ENCODE measurements at regions not wholly inside any gene's neighbourhood (a gene's known extent, or its start where the extent isn't known, plus 50 kb on each side); places are given as distances from the start of the nearest gene placed in this dataset.

DNA sequence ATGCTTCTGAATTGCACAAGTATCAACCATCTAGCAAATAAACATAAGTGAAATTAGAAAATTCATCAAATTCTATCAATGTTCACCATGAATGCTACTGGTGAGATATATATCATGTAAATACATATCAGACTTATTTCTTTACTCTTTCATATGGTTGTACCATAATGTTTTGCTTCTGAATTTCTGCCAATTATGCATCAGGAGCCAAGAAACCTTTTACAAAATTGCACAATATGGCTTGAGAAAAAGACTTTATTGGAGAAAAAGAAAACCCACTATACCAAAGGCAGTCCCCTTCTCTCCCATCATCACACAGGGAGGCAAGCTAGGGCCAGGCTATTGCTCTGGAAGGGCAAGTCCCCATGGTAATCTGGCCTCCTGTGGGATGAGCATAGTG is 402.6 kb downstream of the C6orf118 start:
- no peak for DNase-seq
- Mint-ChIP-seq H3K4me1 (no peaks in the 10 kb centered on the region), H3K27ac (no peak overlapping the region), H3K27me3 (no peaks in the 10 kb centered on the region), H3K9me3 (no peaks in the 10 kb centered on the region), H3K4me3 (no peak overlapping the region)
- no peak for ATAC-seq

DNA sequence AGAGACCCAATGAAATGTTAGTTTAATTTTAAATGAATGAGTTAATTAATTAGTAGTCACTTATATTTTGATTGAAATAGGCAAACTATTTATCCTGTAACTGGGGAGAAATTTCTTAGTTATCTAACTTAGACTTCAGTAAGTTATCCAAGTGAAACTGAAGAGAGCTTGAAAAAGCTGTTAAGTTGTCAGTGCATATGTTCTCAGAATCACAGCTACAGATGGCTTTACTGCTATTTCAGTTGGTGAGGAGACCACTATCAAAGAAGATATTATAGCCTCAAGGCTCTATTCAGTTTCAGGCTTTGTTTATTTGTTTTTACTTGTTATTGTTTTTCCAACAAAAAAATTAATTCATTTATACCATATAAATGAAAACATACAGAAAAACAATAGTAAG is 404.1 kb downstream of the C6orf118 start:
- no peak overlapping the region for H3K27ac Mint-ChIP-seq
- H3K4me1 Mint-ChIP-seq, result no peaks in the 10 kb centered on the region
- no peak overlapping the region for H3K4me3 Mint-ChIP-seq
- ATAC-seq (no peak), DNase-seq (no peak)
- H3K9me3 Mint-ChIP-seq, result no peaks in the 10 kb centered on the region
- H3K27me3 Mint-ChIP-seq, result no peaks in the 10 kb centered on the region

DNA sequence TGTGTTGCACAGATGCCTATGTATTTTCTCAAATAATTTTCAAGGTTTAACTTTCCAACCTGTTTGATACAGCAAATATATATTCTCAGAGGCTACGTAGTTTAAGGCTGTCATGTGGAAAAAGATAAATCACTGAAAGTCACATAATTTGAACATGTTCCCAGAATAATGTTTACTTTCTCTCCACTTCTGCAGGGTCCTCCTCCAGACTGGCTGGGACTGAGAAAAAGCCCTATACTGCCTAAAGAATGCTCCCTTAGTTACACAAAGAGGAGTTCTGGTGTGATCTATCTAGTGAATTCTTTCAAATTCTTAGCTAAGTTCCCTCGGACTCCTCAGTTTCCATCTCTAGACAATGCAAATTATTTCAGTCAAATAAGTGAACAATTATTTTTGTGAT is 411.0 kb downstream of the C6orf118 start:
- H3K27me3 Mint-ChIP-seq, result no peaks in the 10 kb centered on the region
- ATAC-seq (no peak), DNase-seq (no peak)
- H3K4me3 Mint-ChIP-seq, result no peak overlapping the region
- peaks cover 20 to 22% of the 10 kb centered on the region in 2 donors for H3K9me3 Mint-ChIP-seq
- H3K4me1 Mint-ChIP-seq, result no peaks in the 10 kb centered on the region
- no peak overlapping the region for H3K27ac Mint-ChIP-seq

DNA sequence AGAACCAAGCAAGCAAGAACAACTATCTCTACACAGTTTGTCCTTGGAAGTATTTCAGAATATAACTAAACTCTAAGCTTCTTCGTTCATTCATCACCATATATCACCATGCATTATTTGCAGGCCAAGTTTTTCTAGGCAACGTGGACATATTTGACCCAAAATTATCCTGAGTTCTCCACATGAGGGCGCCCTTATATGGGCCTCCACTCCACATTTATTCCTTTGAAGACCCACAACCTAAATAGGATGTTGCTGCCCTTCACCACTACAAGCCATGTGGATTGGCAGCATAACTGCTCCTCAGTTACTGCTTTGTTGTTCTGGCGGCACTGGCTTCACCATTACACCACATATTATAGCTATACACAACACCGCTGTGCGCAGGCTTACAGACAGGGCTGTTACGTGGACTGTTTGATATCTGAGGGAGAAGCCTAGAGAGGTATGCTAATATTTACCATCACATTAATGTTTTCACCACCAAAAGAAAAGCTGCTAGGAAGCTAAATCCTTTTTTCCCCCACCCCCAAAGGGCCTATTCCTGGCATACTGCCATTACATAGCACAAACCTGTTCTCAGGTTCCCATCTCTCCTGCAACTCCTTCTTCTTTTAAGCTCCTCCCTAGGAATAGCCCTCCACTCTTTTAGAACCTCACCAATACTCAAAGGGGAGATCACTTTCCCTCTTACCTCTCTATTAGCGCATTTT is 411.7 kb downstream of the C6orf118 start:
- Mint-ChIP-seq H3K27ac (no peak overlapping the region), H3K4me3 (no peak overlapping the region), H3K27me3 (no peaks in the 10 kb centered on the region), H3K9me3 (peaks cover 20 to 22% of the 10 kb centered on the region in 2 donors), H3K4me1 (no peaks in the 10 kb centered on the region)
- ATAC-seq, result no peak
- no peak for DNase-seq

DNA sequence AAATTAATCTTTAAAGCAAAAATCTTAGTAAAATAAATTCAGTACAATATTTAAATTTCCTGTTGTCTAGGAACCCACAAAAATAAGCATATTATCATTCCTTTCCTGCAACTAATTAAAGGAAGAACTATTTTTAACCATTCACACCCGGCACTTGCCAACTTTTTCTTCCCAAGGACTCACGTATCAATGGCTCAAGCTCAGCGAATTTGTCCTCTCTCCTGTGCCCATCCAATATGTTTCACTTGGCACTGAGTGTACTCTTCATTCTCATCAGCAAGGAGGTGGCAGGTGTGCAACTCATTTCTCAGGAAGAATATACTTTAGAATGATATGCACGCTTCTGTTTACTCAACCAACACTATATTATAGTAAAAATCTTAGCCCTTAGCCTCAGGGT is 419.4 kb downstream of the C6orf118 start:
- ATAC-seq, result no peak
- no peak for DNase-seq
- H3K4me3 Mint-ChIP-seq, result no peak overlapping the region
- no peaks in the 10 kb centered on the region for H3K4me1 Mint-ChIP-seq
- H3K27ac Mint-ChIP-seq, result no peak overlapping the region
- no peaks in the 10 kb centered on the region for H3K27me3 Mint-ChIP-seq
- peaks cover 2 to 9% of the 10 kb centered on the region in 2 donors for H3K9me3 Mint-ChIP-seq

DNA sequence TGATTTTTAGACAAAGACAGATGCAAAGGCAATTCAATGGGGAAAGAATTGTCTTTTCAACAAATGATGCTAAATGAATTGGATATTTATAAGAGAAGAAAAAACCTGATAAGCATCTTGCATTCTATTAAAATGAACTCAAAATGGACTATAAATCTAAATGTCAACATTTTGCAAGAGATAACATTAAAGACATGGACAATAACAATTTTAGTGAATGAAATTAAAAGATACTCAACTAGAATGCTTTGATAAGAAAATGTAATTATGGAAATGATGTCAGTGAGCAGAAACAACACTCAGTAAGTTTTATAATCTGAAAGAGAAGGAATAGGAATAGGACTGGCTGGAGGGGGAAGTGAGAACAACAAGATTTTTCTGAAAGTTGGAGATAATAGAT is 421.7 kb downstream of the C6orf118 start:
- H3K27me3 Mint-ChIP-seq, result no peaks in the 10 kb centered on the region
- no peak for ATAC-seq

DNA sequence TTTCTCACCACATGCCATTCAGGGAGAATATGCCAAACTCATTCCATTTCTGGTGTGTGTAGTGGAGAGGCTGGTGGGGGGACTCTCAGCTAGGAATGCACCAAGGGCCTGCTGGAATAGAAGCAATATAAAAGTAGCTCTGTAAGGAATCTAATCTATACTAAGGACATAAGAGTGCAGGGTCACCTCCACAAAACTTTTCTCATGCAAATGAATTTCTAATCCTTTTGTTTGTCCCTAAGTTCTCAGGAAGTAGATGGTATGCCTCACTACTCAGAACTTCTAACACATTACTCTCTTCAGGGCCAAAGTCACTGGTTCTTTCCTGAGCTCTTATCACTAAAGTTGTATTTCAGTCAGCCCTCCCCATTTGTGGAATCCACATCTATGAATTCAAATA is 427.2 kb downstream of the C6orf118 start:
- H3K4me3 Mint-ChIP-seq, result no peak overlapping the region
- no peaks in the 10 kb centered on the region for H3K4me1 Mint-ChIP-seq
- ATAC-seq (no peak), DNase-seq (no peak)
- no peak overlapping the region for H3K27ac Mint-ChIP-seq
- peaks cover 0 to 4% of the 10 kb centered on the region in 2 donors for H3K9me3 Mint-ChIP-seq
- no peaks in the 10 kb centered on the region for H3K27me3 Mint-ChIP-seq

More for the DNA sequence above, 421.7 kb downstream of the C6orf118 start:
- DNase-seq, result no peak
- peaks cover 0 to 8% of the 10 kb centered on the region in 2 donors for H3K9me3 Mint-ChIP-seq
- H3K27ac Mint-ChIP-seq, result no peak overlapping the region
- no peak overlapping the region for H3K4me3 Mint-ChIP-seq
- H3K4me1 Mint-ChIP-seq, result no peaks in the 10 kb centered on the region

DNA sequence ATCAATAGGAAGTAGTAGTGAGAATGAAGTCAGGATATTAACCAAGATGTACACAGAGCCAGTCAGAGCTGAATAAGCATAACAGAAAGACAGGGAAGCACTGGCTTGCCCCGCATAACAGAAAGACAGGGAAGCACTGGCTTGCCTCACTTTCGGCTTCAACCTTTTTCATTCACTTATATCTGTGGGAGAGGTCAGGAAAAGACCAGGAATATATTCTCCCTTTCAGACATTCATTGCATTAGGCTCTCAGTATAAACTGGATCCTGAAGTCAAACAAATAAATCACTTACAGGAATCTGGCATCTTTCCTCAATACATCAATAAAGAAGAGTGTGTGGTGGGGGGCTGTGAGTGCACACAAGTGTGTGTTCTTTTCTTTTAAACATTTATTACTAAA is 437.6 kb downstream of the C6orf118 start:
- DNase-seq (no peak), ATAC-seq (no peak)
- no peak overlapping the region for H3K27ac Mint-ChIP-seq
- H3K27me3 Mint-ChIP-seq, result no peaks in the 10 kb centered on the region
- H3K9me3 Mint-ChIP-seq, result peaks cover 4 to 30% of the 10 kb centered on the region in 2 donors
- no peak overlapping the region for H3K4me3 Mint-ChIP-seq
- no peaks in the 10 kb centered on the region for H3K4me1 Mint-ChIP-seq

DNA sequence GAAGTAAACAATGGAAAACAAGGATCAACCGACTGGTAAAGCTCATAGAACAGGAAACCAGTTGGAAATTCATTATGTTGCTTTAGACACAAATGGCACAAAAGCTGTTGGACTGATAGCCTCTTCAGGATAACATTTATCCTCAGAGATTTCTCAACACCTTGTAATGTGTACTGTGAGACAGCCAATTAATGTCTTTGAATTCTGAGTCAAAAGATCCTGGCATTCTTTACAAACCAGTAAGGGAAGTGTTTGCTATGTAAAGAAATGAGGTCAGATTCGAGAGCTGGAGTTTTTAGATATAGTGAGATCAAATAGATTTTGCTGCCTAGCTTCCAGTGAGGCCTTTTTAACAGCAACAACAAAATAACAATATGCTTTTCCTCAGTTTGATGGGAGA is 439.2 kb downstream of the C6orf118 start:
- ATAC-seq (no peak), DNase-seq (no peak)
- Mint-ChIP-seq H3K4me1 (no peaks in the 10 kb centered on the region), H3K9me3 (peaks cover 4 to 30% of the 10 kb centered on the region in 2 donors), H3K4me3 (no peak overlapping the region), H3K27me3 (no peaks in the 10 kb centered on the region), H3K27ac (no peak overlapping the region)

DNA sequence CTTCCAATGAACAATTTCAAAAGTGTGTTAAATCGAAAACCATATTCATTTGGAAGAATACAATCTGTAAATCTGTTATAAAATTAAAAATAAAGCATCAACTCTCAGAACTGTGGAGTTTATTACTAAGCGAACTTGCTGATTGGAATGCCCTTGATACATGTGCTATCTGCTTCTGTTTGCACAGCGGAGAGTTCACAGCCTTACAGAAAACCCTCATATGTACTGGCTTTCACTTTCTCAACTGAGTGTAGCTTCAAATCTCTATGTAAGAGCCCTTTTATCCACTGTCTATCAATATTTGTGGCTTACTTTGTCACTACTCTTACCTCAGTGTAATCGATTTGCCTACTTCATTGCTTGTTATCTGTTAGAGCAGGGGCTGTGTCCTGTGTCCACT is 447.4 kb downstream of the C6orf118 start:
- Mint-ChIP-seq H3K9me3 (peaks cover 8 to 16% of the 10 kb centered on the region in 2 donors), H3K27ac (no peak overlapping the region), H3K27me3 (no peaks in the 10 kb centered on the region), H3K4me1 (no peaks in the 10 kb centered on the region), H3K4me3 (no peak overlapping the region)
- ATAC-seq (no peak), DNase-seq (no peak)

DNA sequence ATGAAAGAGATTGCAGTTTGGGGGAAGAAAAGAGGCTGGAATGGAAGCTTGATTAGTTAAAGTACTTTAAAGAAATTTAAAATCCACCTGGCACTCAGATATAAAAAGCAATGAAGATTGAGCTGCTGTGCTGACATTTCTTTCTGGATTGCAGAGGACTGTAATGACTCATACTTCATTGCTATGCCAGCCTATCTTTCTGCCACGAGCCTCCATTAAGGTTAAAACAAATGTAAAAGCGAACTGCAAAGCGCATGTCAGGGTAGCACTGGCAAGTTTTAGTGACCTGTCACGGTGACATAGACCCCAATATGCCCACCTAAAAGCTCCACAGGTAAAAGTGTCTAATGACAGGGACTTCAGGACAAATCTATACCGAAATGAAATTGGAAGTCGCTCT is 449.6 kb downstream of the C6orf118 start:
- Mint-ChIP-seq H3K27me3 (no peaks in the 10 kb centered on the region), H3K27ac (no peak overlapping the region), H3K9me3 (peaks cover 8 to 15% of the 10 kb centered on the region in 2 donors), H3K4me3 (no peak overlapping the region), H3K4me1 (no peaks in the 10 kb centered on the region)
- ATAC-seq (no peak), DNase-seq (no peak)

DNA sequence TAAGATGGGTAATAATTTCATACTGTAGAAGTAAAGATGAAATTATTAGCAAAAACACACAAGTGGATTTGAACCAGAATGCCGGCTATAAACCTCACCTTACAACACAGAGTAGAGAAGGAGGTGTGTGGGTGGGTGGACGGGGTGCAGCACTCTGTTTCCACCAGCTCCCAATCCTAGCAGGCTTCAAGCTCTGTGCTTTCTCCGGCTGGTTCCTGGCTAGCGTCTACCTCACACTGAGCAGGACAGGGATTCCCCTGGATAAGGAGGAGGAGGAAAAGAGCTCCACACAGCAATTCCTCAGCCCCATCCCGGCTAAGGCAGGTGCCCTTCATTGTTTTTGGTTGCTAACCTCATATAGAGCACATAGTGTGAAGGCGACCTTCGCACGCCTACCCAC is 453.3 kb downstream of the C6orf118 start:
- no peak for DNase-seq
- Mint-ChIP-seq H3K9me3 (peaks cover 0 to 4% of the 10 kb centered on the region in 2 donors), H3K27ac (peak overlapping the region in 1 of 2 donors; percentile 5), H3K27me3 (no peaks in the 10 kb centered on the region), H3K4me1 (no peaks in the 10 kb centered on the region), H3K4me3 (no peak overlapping the region)
- no peak for ATAC-seq

DNA sequence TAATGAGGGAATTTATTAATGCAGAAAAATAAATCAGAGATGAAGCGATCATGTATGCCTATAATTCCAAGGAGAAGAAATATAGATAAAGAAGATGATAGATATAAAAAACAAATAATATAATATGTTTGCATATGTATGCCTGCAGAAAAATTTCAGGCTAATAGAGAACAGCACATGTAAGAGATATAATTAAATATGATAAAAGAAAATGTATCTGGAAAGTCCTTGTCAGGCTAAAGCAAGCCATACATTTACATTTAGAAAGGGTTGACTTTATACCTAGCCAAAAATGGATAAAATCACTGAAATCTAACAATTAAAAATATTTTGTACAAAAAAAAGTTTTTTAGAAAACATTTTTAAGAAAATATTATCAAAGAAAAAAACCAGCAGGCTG is 454.1 kb downstream of the C6orf118 start:
- H3K4me1 Mint-ChIP-seq, result no peaks in the 10 kb centered on the region
- H3K27me3 Mint-ChIP-seq, result no peaks in the 10 kb centered on the region
- peaks cover 0 to 4% of the 10 kb centered on the region in 2 donors for H3K9me3 Mint-ChIP-seq
- no peak overlapping the region for H3K27ac Mint-ChIP-seq
- no peak for DNase-seq
- H3K4me3 Mint-ChIP-seq, result no peak overlapping the region
- ATAC-seq, result no peak

DNA sequence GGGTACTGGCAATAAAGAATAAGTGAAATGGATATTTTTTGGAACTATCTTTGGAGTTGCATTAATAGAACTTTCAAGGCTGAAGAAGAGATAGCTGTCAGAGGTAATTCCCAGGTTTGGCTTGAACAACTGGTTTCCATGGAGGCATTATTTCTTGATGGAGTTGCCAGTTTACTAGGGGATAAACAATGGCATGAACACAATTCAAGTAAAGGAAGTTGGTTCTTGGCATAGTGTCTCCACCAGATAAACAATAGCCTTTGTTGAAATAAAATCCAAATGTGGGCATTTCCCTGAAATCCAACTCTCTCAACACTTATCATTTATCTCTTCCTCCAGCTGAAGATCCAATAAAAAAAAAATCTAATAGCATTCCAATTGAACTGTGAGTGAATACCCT is 454.9 kb downstream of the C6orf118 start:
- DNase-seq, result no peak
- no peak for ATAC-seq
- Mint-ChIP-seq H3K27me3 (no peaks in the 10 kb centered on the region), H3K4me3 (no peak overlapping the region), H3K4me1 (no peaks in the 10 kb centered on the region), H3K9me3 (no peaks in the 10 kb centered on the region), H3K27ac (no peak overlapping the region)

DNA sequence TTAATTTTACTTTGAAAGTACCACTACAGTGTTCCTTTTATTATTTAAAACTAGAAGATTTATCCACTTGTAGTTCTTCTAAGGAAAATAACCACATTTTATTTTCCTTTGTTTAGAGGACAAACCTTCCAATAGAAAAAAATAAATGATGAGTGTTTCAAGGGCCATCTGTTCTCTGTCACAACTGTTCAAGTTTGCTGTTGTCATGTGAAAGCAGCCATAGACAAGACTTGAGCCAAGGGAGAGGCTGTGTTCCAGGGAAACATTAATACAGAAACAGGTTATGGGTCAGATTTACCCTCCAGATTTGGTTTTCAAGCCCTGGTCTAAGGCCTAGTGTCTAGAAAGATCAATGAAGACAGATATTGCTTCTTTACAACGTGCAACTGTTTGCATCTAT is 463.6 kb downstream of the C6orf118 start:
- no peak for ATAC-seq
- Mint-ChIP-seq H3K9me3 (peaks cover 13 to 16% of the 10 kb centered on the region in 2 donors), H3K27me3 (no peaks in the 10 kb centered on the region)

DNA sequence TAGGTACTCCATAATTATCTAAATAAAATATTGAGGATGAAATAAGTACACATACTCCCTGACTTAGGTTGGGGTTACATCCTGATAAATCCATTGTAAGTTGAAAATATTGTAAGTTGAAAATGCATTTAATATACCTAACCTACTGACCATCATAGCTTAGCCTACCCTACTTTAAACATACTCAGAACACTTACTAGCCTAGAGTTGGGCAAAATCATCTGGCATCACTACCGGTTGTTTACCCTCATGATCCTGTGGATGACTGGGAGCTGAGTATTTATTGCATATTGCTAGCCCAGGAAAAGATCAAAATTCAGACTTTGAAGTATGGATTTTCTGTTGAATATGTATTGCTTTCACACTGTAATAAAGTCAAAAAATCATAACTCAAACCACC is 467.3 kb downstream of the C6orf118 start:
- Mint-ChIP-seq H3K4me3 (no peak overlapping the region), H3K4me1 (no peaks in the 10 kb centered on the region), H3K27me3 (no peaks in the 10 kb centered on the region), H3K9me3 (peaks cover 8 to 13% of the 10 kb centered on the region in 2 donors), H3K27ac (no peak overlapping the region)
- no peak for DNase-seq
- no peak for ATAC-seq

More for the DNA sequence above, 463.6 kb downstream of the C6orf118 start:
- H3K27ac Mint-ChIP-seq, result no peak overlapping the region
- no peak for DNase-seq
- H3K4me3 Mint-ChIP-seq, result no peak overlapping the region
- H3K4me1 Mint-ChIP-seq, result no peaks in the 10 kb centered on the region

DNA sequence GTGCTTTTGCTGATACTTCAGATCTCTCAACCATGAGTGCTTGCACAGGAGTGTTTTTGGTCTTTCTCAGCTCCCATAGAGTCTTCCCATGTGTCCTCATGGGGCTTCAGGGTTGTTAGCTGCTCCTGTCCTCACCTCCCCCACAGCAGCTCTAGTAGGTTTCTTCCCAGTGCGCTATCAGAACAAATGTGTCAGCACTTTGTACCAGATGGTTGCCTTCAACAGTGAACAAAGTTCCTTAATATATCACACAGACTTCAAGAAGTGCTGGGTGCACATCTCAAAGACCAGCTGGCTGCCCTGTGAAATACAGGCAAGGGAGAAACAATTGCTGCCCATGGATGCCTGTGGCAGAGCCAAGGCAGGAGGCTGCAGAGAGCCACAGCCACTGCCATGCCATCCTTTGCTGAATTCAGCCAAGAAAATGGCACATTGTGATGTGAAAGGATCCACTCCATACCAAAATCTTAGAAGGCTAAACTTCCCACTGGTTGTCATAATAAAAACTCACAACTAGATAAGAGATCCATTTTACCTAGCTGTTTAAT is 471.3 kb downstream of the C6orf118 start:
- ATAC-seq (no peak), DNase-seq (no peak)
- H3K4me3 Mint-ChIP-seq, result no peak overlapping the region
- no peaks in the 10 kb centered on the region for H3K27me3 Mint-ChIP-seq
- no peak overlapping the region for H3K27ac Mint-ChIP-seq
- no peaks in the 10 kb centered on the region for H3K4me1 Mint-ChIP-seq
- peaks cover 6 to 8% of the 10 kb centered on the region in 2 donors for H3K9me3 Mint-ChIP-seq

Measured in stimulated activated naive CD8-positive, alpha-beta T cell treated with anti-CD3 and anti-CD28 coated beads, Interleukin-15, amount 100 ng/mL, for 72 hours (primary cell).